Activated CD8-positive, alpha-beta T cell treated with anti-CD3 and anti-CD28 coated beads for 36 hours (primary cell): ENCODE measurements at regions not wholly inside any gene's neighbourhood (a gene's known extent, or its start where the extent isn't known, plus 50 kb on each side); places are given as distances from the start of the nearest gene placed in this dataset.
A peak's percentile ranks its signal among the peaks of the same experiment; 100 is the strongest.

Experiments used
- ATAC-seq: fragments of 200-7000 bp; cut with Tn5 transposase; one replicate; pipeline ENCODE4 v1.10.0; 2021; ENCODE audit warnings: mild to moderate bottlenecking, moderate library complexity
- CTCF ChIA-PET: fragments of 350-600 bp; sonication (Branson Sonifier 250); formaldehyde crosslinking; loops from one replicate; lab custom pipeline; 2021; ENCODE audit warnings: antibody characterized with exemption; lab: Charles Lee
- POLR2A ChIA-PET: fragments of 350-600 bp; sonication (Branson Sonifier 250); formaldehyde crosslinking; loops from one replicate; lab custom pipeline; 2021; ENCODE audit warnings: antibody characterized with exemption; lab: Charles Lee
- DNase-seq: peaks from one replicate; pipeline ENCODE4 v3.0.0-alpha.2; 2020
- H3K27ac Mint-ChIP-seq: one replicate; pipeline ENCODE4 v1.8.0; 2021; ENCODE audit warnings: mild to moderate bottlenecking, mixed read lengths
- H3K27me3 Mint-ChIP-seq: one replicate; pipeline ENCODE4 v1.8.0; 2021; ENCODE audit warnings: mixed read lengths
- H3K36me3 Mint-ChIP-seq: one replicate; pipeline ENCODE4 v1.8.0; 2021; ENCODE audit warnings: low read depth, mixed read lengths
- H3K4me1 Mint-ChIP-seq: one replicate; pipeline ENCODE4 v1.8.0; 2021; ENCODE audit warnings: low read depth, mixed read lengths
- H3K4me3 Mint-ChIP-seq: one replicate; pipeline ENCODE4 v1.8.0; 2021; ENCODE audit warnings: mild to moderate bottlenecking, moderate library complexity, mixed read lengths
- H3K9me3 Mint-ChIP-seq: one replicate; pipeline ENCODE4 v1.8.0; 2021; ENCODE audit warnings: mixed read lengths
- CTCF ChIP-seq: fragments of 200-600 bp; IDR thresholded peaks from one replicate; pipeline ENCODE4 v1.8.0; 2022; ENCODE audit warnings: antibody characterized with exemption, mild to moderate bottlenecking
- intact Hi-C: fragments of 100-400 bp; cut with micrococcal nuclease; formaldehyde crosslinking; loops from one replicate; pipeline ENCODE4 v1.10.0; 2022

DNA sequence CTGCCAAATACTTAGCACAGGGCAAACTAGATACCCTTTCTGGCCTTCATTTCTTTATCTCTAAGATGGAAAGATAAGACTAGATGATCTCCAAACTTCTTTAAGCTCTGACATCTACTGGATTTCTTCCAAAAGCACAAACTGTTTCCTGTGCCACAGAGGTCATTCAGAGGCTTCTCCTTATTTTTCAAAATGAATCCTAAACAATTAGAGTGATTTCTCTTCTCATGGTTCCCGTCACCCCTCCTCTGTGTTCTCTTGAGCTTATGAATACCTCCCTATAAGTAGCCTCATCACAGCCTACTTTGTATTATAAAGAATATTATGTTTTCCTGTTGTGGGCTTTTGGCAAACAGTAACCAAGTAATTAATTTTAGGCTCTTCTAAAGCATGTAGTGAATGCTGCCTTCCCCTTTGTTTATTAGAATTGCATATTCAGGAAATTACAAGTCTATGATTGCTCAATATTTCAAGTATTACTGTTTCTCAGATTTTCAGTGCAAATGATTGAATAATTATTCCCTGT is 179.5 kb downstream of the REEP3 start:
- Mint-ChIP-seq H3K36me3 (no peaks in the 10 kb centered on the region), H3K27ac (no peak overlapping the region), H3K4me1 (peaks cover 12% of the 10 kb centered on the region), H3K9me3 (no peaks in the 10 kb centered on the region), H3K4me3 (no peak overlapping the region), H3K27me3 (no peaks in the 10 kb centered on the region)
- ATAC-seq = peak; percentile 17
- no peak for TF ChIP-seq CTCF
- no peak for DNase-seq
- ChIA-PET POLR2A (no interaction called here), CTCF (interaction anchor here (3.4 kb wide), 1 partner anchor 19 kb away, joined by 14 read pairs; no protein-coding TSS in a partner anchor)
- intact Hi-C loops = no loop called here

- DNase-seq = no peak
- Mint-ChIP-seq H3K27ac (no peak overlapping the region), H3K4me1 (peaks cover 17% of the 10 kb centered on the region), H3K4me3 (no peak overlapping the region), H3K9me3 (no peaks in the 10 kb centered on the region), H3K27me3 (no peaks in the 10 kb centered on the region), H3K36me3 (no peaks in the 10 kb centered on the region)
- CTCF ChIA-PET = interaction anchor here (1.9 kb wide), 1 partner anchor 535 kb away, joined by 4 read pairs; no protein-coding TSS in a partner anchor
- TF ChIP-seq CTCF = no peak
- intact Hi-C loops = no loop called here
- ATAC-seq = no peak
- POLR2A ChIA-PET = no interaction called here
Measured at GRCh38 chr10:63702092-63702491, 180.9 kb downstream of the REEP3 start.

- CTCF ChIA-PET = interaction anchor here (1.9 to 2.2 kb wide), 2 partner anchors 17 to 536 kb away, joined by 4 to 9 read pairs; no protein-coding TSS in a partner anchor
- H3K4me3 Mint-ChIP-seq = no peak overlapping the region
- no peak for DNase-seq
- H3K36me3 Mint-ChIP-seq = no peaks in the 10 kb centered on the region
- ATAC-seq = no peak
- no peaks in the 10 kb centered on the region for H3K27me3 Mint-ChIP-seq
- no peak for TF ChIP-seq CTCF
- no peaks in the 10 kb centered on the region for H3K9me3 Mint-ChIP-seq
- peaks cover 28% of the 10 kb centered on the region for H3K4me1 Mint-ChIP-seq
- intact Hi-C loops = no loop called here
- no peak overlapping the region for H3K27ac Mint-ChIP-seq
- POLR2A ChIA-PET = interaction anchor here (1.7 kb wide), 1 partner anchor 14 kb away, joined by 5 read pairs; no protein-coding TSS in a partner anchor
Measured at GRCh38 chr10:63703113-63703670, 182.0 kb downstream of the REEP3 start.

GRCh38 chr10:63703740-63704345 is 182.6 kb downstream of the REEP3 start:
- no peak overlapping the region for H3K27ac Mint-ChIP-seq
- intact Hi-C loops = no loop called here
- peaks cover 32% of the 10 kb centered on the region for H3K4me1 Mint-ChIP-seq
- H3K9me3 Mint-ChIP-seq = no peaks in the 10 kb centered on the region
- POLR2A ChIA-PET = interaction anchor here (0.9 to 1.7 kb wide), 3 partner anchors 9 to 537 kb away, joined by 3 to 5 read pairs (median 3); no protein-coding TSS in a partner anchor
- H3K27me3 Mint-ChIP-seq = no peaks in the 10 kb centered on the region
- no peak for TF ChIP-seq CTCF
- DNase-seq (no peak), ATAC-seq (no peak)
- H3K36me3 Mint-ChIP-seq = no peaks in the 10 kb centered on the region
- CTCF ChIA-PET = interaction anchor here (1.9 to 2.2 kb wide), 2 partner anchors 16 to 537 kb away, joined by 4 to 9 read pairs; no protein-coding TSS in a partner anchor
- no peak overlapping the region for H3K4me3 Mint-ChIP-seq
